Ishikawa (cell line): ENCODE measurements at regions not wholly inside any gene's neighbourhood (a gene's known extent, or its start where the extent isn't known, plus 50 kb on each side); places are given as distances from the start of the nearest gene placed in this dataset.

Experiments used
- CEBPB ChIP-seq: IDR thresholded peaks from 2 replicates; pipeline ENCODE4 v1.6.1; 2012
- CREB1 ChIP-seq: IDR thresholded peaks from 2 replicates; pipeline ENCODE4 v1.6.1; 2012; ENCODE audit warnings: low read depth
- EGR1 ChIP-seq: IDR thresholded peaks from 2 replicates; pipeline ENCODE4 v1.6.1; 2012
- EP300 ChIP-seq: IDR thresholded peaks from 2 replicates; pipeline ENCODE4 v1.6.1; 2012; ENCODE audit warnings: borderline replicate concordance
- FOXM1 ChIP-seq: IDR thresholded peaks from 2 replicates; pipeline ENCODE4 v1.6.1; 2012; ENCODE audit warnings: low read depth, borderline replicate concordance
- MAX ChIP-seq: IDR thresholded peaks from 2 replicates; pipeline ENCODE4 v1.6.1; 2012
- NFIC ChIP-seq: IDR thresholded peaks from 2 replicates; pipeline ENCODE4 v1.6.1; 2012
- RAD21 ChIP-seq: IDR thresholded peaks from 2 replicates; pipeline ENCODE4 v1.6.1; 2012; ENCODE audit warnings: low read depth
- TAF1 ChIP-seq: IDR thresholded peaks from 2 replicates; pipeline ENCODE4 v1.6.1; 2012; ENCODE audit warnings: low read depth, mild to moderate bottlenecking
- TCF12 ChIP-seq: IDR thresholded peaks from 2 replicates; pipeline ENCODE4 v1.6.1; 2012; ENCODE audit warnings: low read depth
- TEAD4 ChIP-seq: IDR thresholded peaks from 2 replicates; pipeline ENCODE4 v1.6.1; 2012
- USF1 ChIP-seq: IDR thresholded peaks from 2 replicates; pipeline ENCODE4 v1.6.1; 2012
- YY1 ChIP-seq: IDR thresholded peaks from 2 replicates; pipeline ENCODE4 v1.6.1; 2012; ENCODE audit warnings: low read depth
- ZBTB7A ChIP-seq: IDR thresholded peaks from 2 replicates; pipeline ENCODE4 v1.6.1; 2012; ENCODE audit warnings: low read depth
- TF ChIP-seq, protein P1 (sequence below): IDR thresholded peaks from 2 replicates; pipeline ENCODE4 v1.6.1; 2012; ENCODE audit warnings: low read depth, mild to moderate bottlenecking

DNA sequence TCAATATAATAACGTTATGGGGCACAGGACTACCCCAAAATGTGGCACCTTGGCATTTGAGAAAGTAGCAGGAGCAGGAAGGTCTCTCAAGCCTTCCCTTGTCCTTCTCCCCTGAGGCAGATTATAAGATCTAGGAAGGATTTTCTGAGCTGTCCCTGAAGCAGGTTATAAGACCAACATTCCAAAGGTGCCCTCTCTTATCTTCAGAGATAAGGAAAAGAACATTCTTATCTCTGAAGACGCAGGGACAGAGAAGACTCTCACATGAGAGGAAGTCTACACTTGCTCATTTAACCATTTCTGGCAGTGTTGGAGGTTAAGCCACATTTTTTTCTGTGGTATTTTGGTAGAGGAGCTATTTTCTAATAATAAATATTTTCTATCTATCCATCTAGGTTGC lies 437.9 kb upstream of the MAOA start:
- TF ChIP-seq EP300, result no peak
- no peak for TF ChIP-seq RAD21
- TF ChIP-seq ZBTB7A, result no peak
- TF ChIP-seq USF1, result no peak
- TF ChIP-seq YY1, result no peak
- TF ChIP-seq TAF1, result no peak
- TF ChIP-seq TCF12, result no peak
- TF ChIP-seq CREB1, result no peak
- no peak for TF ChIP-seq NFIC
- no peak for TF ChIP-seq EGR1
- TF ChIP-seq MAX, result no peak
- TF ChIP-seq FOXM1, result no peak
- no peak for TF ChIP-seq TEAD4

- no peak for TF ChIP-seq ZBTB7A
- TF ChIP-seq MAX, result no peak
- no peak for TF ChIP-seq NFIC
- no peak for TF ChIP-seq CEBPB
- TF ChIP-seq USF1, result no peak
- TF ChIP-seq, protein P1, sequence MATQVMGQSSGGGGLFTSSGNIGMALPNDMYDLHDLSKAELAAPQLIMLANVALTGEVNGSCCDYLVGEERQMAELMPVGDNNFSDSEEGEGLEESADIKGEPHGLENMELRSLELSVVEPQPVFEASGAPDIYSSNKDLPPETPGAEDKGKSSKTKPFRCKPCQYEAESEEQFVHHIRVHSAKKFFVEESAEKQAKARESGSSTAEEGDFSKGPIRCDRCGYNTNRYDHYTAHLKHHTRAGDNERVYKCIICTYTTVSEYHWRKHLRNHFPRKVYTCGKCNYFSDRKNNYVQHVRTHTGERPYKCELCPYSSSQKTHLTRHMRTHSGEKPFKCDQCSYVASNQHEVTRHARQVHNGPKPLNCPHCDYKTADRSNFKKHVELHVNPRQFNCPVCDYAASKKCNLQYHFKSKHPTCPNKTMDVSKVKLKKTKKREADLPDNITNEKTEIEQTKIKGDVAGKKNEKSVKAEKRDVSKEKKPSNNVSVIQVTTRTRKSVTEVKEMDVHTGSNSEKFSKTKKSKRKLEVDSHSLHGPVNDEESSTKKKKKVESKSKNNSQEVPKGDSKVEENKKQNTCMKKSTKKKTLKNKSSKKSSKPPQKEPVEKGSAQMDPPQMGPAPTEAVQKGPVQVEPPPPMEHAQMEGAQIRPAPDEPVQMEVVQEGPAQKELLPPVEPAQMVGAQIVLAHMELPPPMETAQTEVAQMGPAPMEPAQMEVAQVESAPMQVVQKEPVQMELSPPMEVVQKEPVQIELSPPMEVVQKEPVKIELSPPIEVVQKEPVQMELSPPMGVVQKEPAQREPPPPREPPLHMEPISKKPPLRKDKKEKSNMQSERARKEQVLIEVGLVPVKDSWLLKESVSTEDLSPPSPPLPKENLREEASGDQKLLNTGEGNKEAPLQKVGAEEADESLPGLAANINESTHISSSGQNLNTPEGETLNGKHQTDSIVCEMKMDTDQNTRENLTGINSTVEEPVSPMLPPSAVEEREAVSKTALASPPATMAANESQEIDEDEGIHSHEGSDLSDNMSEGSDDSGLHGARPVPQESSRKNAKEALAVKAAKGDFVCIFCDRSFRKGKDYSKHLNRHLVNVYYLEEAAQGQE, result no peak
- no peak for TF ChIP-seq TCF12
- TF ChIP-seq EGR1, result no peak
- TF ChIP-seq TEAD4, result no peak
- TF ChIP-seq RAD21, result no peak
- TF ChIP-seq TAF1, result no peak
- no peak for TF ChIP-seq CREB1
- no peak for TF ChIP-seq YY1
- TF ChIP-seq FOXM1, result no peak
- no peak for TF ChIP-seq EP300
Measured at GRCh38 chrX:43224496-43224895, 431.6 kb upstream of the MAOA start.

- no peak for TF ChIP-seq YY1
- TF ChIP-seq TCF12, result no peak
- TF ChIP-seq EGR1, result no peak
- TF ChIP-seq RAD21, result no peak
- TF ChIP-seq, protein P1, result no peak
- TF ChIP-seq USF1, result no peak
- no peak for TF ChIP-seq CEBPB
Measured at GRCh38 chrX:43225626-43226328, 430.3 kb upstream of the MAOA start.

DNA sequence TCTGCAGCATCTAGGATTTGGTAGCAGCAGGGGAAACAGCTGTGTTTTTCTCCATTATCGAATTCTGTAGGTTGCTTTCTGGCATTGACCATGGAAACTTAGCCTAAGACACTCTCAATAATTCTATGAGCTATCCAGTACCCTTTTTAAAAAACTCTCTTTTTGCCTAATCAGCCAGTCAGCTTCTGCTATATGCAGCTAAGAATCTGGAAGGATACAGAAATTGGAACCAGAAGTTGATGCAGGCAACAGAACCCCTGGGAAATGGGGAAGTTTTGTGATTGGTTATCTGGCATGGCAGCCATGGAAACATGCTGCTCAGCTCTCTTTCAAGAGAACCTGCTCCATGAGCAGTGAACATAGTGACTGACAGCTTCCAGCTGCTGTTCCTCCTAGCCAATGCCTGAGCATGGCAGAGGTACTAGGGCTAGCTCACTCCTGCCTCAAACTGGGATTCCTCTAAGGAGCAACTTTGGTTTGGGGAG lies 417.6 kb upstream of the MAOA start:
- TF ChIP-seq, protein P1, result no peak
- TF ChIP-seq MAX, result no peak
- no peak for TF ChIP-seq RAD21
- no peak for TF ChIP-seq TAF1
- no peak for TF ChIP-seq TEAD4
- TF ChIP-seq CREB1, result no peak
- TF ChIP-seq NFIC, result no peak
- no peak for TF ChIP-seq USF1
- TF ChIP-seq TCF12, result no peak
- TF ChIP-seq FOXM1, result no peak
- no peak for TF ChIP-seq CEBPB
- no peak for TF ChIP-seq YY1
- TF ChIP-seq EGR1, result no peak
